IPS DF 4.7 (cell line): ENCODE measurements at regions not wholly inside any gene's neighbourhood (a gene's known extent, or its start where the extent isn't known, plus 50 kb on each side); places are given as distances from the start of the nearest gene placed in this dataset.

Experiments
- DNase-seq: peaks from one replicate; pipeline ENCODE4 v3.0.0-alpha.2; 2013; ENCODE audit warnings: low spot score; ENCODE audit errors: extremely low read depth

GRCh38 chr3:30263238-30263924, 343.0 kb upstream of the TGFBR2 start:
- no peak for DNase-seq

- DNase-seq = no peak
Measured at GRCh38 chr3:30263925-30264313, 342.5 kb upstream of the TGFBR2 start.

GRCh38 chr3:30266524-30266923, 339.9 kb upstream of the TGFBR2 start:
- DNase-seq = no peak

GRCh38 chr3:30268288-30268687, 338.1 kb upstream of the TGFBR2 start:
- no peak for DNase-seq

- no peak for DNase-seq
Measured at GRCh38 chr3:30269751-30270445, 336.5 kb upstream of the TGFBR2 start.

GRCh38 chr3:30271781-30272180, 334.6 kb upstream of the TGFBR2 start:
- no peak for DNase-seq

GRCh38 chr3:30273304-30274072, 332.9 kb upstream of the TGFBR2 start:
- no peak for DNase-seq

- no peak for DNase-seq
Measured at GRCh38 chr3:30277494-30277893, 328.9 kb upstream of the TGFBR2 start.

GRCh38 chr3:30281526-30281925, 324.9 kb upstream of the TGFBR2 start:
- no peak for DNase-seq

GRCh38 chr3:30282154-30282696, 324.2 kb upstream of the TGFBR2 start:
- DNase-seq = peak; percentile 68

GRCh38 chr3:30285188-30286006, 321.0 kb upstream of the TGFBR2 start:
- no peak for DNase-seq

- DNase-seq = no peak
Measured at GRCh38 chr3:30286007-30286669, 320.3 kb upstream of the TGFBR2 start.

GRCh38 chr3:30286811-30287210, 319.6 kb upstream of the TGFBR2 start:
- DNase-seq = no peak

GRCh38 chr3:30288830-30289229, 317.6 kb upstream of the TGFBR2 start:
- no peak for DNase-seq

- DNase-seq = no peak
Measured at GRCh38 chr3:30289324-30289723, 317.1 kb upstream of the TGFBR2 start.

GRCh38 chr3:30289766-30290165, 316.6 kb upstream of the TGFBR2 start:
- DNase-seq = no peak

GRCh38 chr3:30290479-30290878, 315.9 kb upstream of the TGFBR2 start:
- no peak for DNase-seq

GRCh38 chr3:30292192-30292893, 314.1 kb upstream of the TGFBR2 start:
- DNase-seq = no peak

- DNase-seq = no peak
Measured at GRCh38 chr3:30293621-30294240, 312.7 kb upstream of the TGFBR2 start.

- DNase-seq = no peak
Measured at GRCh38 chr3:30294241-30294667, 312.1 kb upstream of the TGFBR2 start.
